GM11168 (cell line): ENCODE measurements at regions not wholly inside any gene's neighbourhood (a gene's known extent, or its start where the extent isn't known, plus 50 kb on each side); places are given as distances from the start of the nearest gene placed in this dataset.

Experiments
- in situ Hi-C: fragments of 300-500 bp; cut with MboI; formaldehyde crosslinking; loops from one replicate; pipeline ENCODE4 v1.12.0; 2022; ENCODE audit warnings: low sequenced_read_pairs; ENCODE audit not compliant: unreplicated experiment

GRCh38 chr5:66452109-66452508 is 144.1 kb upstream of the MAST4 start:
- in situ Hi-C loops = no loop called here

- in situ Hi-C loops = no loop called here
Measured at GRCh38 chr5:66454186-66455078, 141.8 kb upstream of the MAST4 start.

GRCh38 chr5:66459728-66460127 is 136.5 kb upstream of the MAST4 start:
- in situ Hi-C loops = no loop called here

- in situ Hi-C loops = no loop called here
Measured at GRCh38 chr5:66467564-66467963, 128.6 kb upstream of the MAST4 start.

- in situ Hi-C loops = no loop called here
Measured at GRCh38 chr5:66469684-66470083, 126.5 kb upstream of the MAST4 start.

GRCh38 chr5:66472010-66472409 is 124.2 kb upstream of the MAST4 start:
- in situ Hi-C loops = no loop called here

GRCh38 chr5:66475731-66476130 is 120.5 kb upstream of the MAST4 start:
- in situ Hi-C loops = no loop called here

- in situ Hi-C loops = no loop called here
Measured at GRCh38 chr5:66477596-66477995, 118.6 kb upstream of the MAST4 start.

- in situ Hi-C loops = no loop called here
Measured at GRCh38 chr5:66494437-66494836, 101.8 kb upstream of the MAST4 start.

- in situ Hi-C loops = no loop called here
Measured at GRCh38 chr5:66498791-66499207, 97.4 kb upstream of the MAST4 start.

- in situ Hi-C loops = no loop called here
Measured at GRCh38 chr5:66503203-66503789, 92.9 kb upstream of the MAST4 start.

- in situ Hi-C loops = no loop called here
Measured at GRCh38 chr5:66507106-66507505, 89.1 kb upstream of the MAST4 start.

GRCh38 chr5:66511491-66511890 is 84.7 kb upstream of the MAST4 start:
- in situ Hi-C loops = no loop called here

GRCh38 chr5:66513130-66513529 is 83.1 kb upstream of the MAST4 start:
- in situ Hi-C loops = no loop called here

GRCh38 chr5:66515209-66515608 is 81.0 kb upstream of the MAST4 start:
- in situ Hi-C loops = no loop called here

GRCh38 chr5:66516550-66516949 is 79.6 kb upstream of the MAST4 start:
- in situ Hi-C loops = no loop called here

- in situ Hi-C loops = no loop called here
Measured at GRCh38 chr5:66517351-66517750, 78.8 kb upstream of the MAST4 start.

- in situ Hi-C loops = no loop called here
Measured at GRCh38 chr5:66518052-66518451, 78.1 kb upstream of the MAST4 start.

GRCh38 chr5:66518753-66519152 is 77.4 kb upstream of the MAST4 start:
- in situ Hi-C loops = no loop called here

- in situ Hi-C loops = no loop called here
Measured at GRCh38 chr5:66519626-66520025, 76.6 kb upstream of the MAST4 start.

- in situ Hi-C loops = no loop called here
Measured at GRCh38 chr5:66520854-66521253, 75.3 kb upstream of the MAST4 start.
